ENCODE measurements at regions not wholly inside any gene's neighbourhood (a gene's known extent, or its start where the extent isn't known, plus 50 kb on each side); places are given as distances from the start of the nearest gene placed in this dataset.

GRCh38 chr7:32381024-32381601 is 109.1 kb downstream of the LSM5 start:
- Mint-ChIP-seq H3K27ac (no peak overlapping the region), H3K4me1 (ENCODE audit: low read depth) (no peaks in the 10 kb centered on the region), H3K9me3 (no peaks in the 10 kb centered on the region), H3K27me3 (ENCODE audit: low read depth) (no peaks in the 10 kb centered on the region), H3K4me3 (no peak overlapping the region), H3K36me3 (ENCODE audit: low read depth) (no peaks in the 10 kb centered on the region)

GRCh38 chr7:32379510-32380112 is 110.6 kb downstream of the LSM5 start:
- Mint-ChIP-seq H3K9me3 (no peaks in the 10 kb centered on the region), H3K4me1 (ENCODE audit: low read depth) (no peaks in the 10 kb centered on the region), H3K27ac (no peak overlapping the region), H3K36me3 (ENCODE audit: low read depth) (no peaks in the 10 kb centered on the region), H3K27me3 (ENCODE audit: low read depth) (no peaks in the 10 kb centered on the region), H3K4me3 (no peak overlapping the region)

- H3K27me3 Mint-ChIP-seq (ENCODE audit: low read depth): no peaks in the 10 kb centered on the region
- no peak overlapping the region for H3K4me3 Mint-ChIP-seq
- no peaks in the 10 kb centered on the region for H3K36me3 Mint-ChIP-seq (ENCODE audit: low read depth)
- H3K9me3 Mint-ChIP-seq: no peaks in the 10 kb centered on the region
- H3K4me1 Mint-ChIP-seq (ENCODE audit: low read depth): no peaks in the 10 kb centered on the region
- H3K27ac Mint-ChIP-seq: no peak overlapping the region
Measured at GRCh38 chr7:32378988-32379387, 111.2 kb downstream of the LSM5 start.

GRCh38 chr7:32364581-32364980 is 125.6 kb downstream of the LSM5 start:
- Mint-ChIP-seq H3K4me1 (ENCODE audit: low read depth) (no peaks in the 10 kb centered on the region), H3K27me3 (ENCODE audit: low read depth) (no peaks in the 10 kb centered on the region), H3K27ac (no peak overlapping the region), H3K9me3 (no peaks in the 10 kb centered on the region), H3K4me3 (no peak overlapping the region), H3K36me3 (ENCODE audit: low read depth) (no peaks in the 10 kb centered on the region)

GRCh38 chr7:32360127-32360526 is 130.1 kb downstream of the LSM5 start:
- Mint-ChIP-seq H3K27me3 (ENCODE audit: low read depth) (no peaks in the 10 kb centered on the region), H3K27ac (no peak overlapping the region), H3K9me3 (no peaks in the 10 kb centered on the region), H3K4me1 (ENCODE audit: low read depth) (no peaks in the 10 kb centered on the region), H3K36me3 (ENCODE audit: low read depth) (no peaks in the 10 kb centered on the region), H3K4me3 (no peak overlapping the region)

GRCh38 chr7:32357535-32358277 is 132.5 kb downstream of the LSM5 start:
- H3K4me3 Mint-ChIP-seq: no peak overlapping the region
- H3K27ac Mint-ChIP-seq: no peak overlapping the region
- peaks cover 4% of the 10 kb centered on the region for H3K27me3 Mint-ChIP-seq (ENCODE audit: low read depth)
- H3K4me1 Mint-ChIP-seq (ENCODE audit: low read depth): no peaks in the 10 kb centered on the region
- no peaks in the 10 kb centered on the region for H3K36me3 Mint-ChIP-seq (ENCODE audit: low read depth)
- H3K9me3 Mint-ChIP-seq: no peaks in the 10 kb centered on the region

GRCh38 chr7:32347244-32347828 is 142.8 kb downstream of the LSM5 start:
- H3K27me3 Mint-ChIP-seq (ENCODE audit: low read depth): no peaks in the 10 kb centered on the region
- no peak overlapping the region for H3K4me3 Mint-ChIP-seq
- no peak overlapping the region for H3K27ac Mint-ChIP-seq
- H3K4me1 Mint-ChIP-seq (ENCODE audit: low read depth): no peaks in the 10 kb centered on the region
- H3K36me3 Mint-ChIP-seq (ENCODE audit: low read depth): no peaks in the 10 kb centered on the region
- no peaks in the 10 kb centered on the region for H3K9me3 Mint-ChIP-seq

- H3K27ac Mint-ChIP-seq: no peak overlapping the region
- no peaks in the 10 kb centered on the region for H3K36me3 Mint-ChIP-seq (ENCODE audit: low read depth)
- no peaks in the 10 kb centered on the region for H3K9me3 Mint-ChIP-seq
- H3K4me1 Mint-ChIP-seq (ENCODE audit: low read depth): no peaks in the 10 kb centered on the region
- H3K27me3 Mint-ChIP-seq (ENCODE audit: low read depth): no peaks in the 10 kb centered on the region
- no peak overlapping the region for H3K4me3 Mint-ChIP-seq
Measured at GRCh38 chr7:32346253-32346652, 143.9 kb downstream of the LSM5 start.

- Mint-ChIP-seq H3K27me3 (ENCODE audit: low read depth) (no peaks in the 10 kb centered on the region), H3K4me3 (no peak overlapping the region), H3K27ac (no peak overlapping the region), H3K4me1 (ENCODE audit: low read depth) (no peaks in the 10 kb centered on the region), H3K9me3 (peaks cover 8% of the 10 kb centered on the region), H3K36me3 (ENCODE audit: low read depth) (no peaks in the 10 kb centered on the region)
Measured at GRCh38 chr7:32336726-32337125, 153.5 kb downstream of the LSM5 start.

- Mint-ChIP-seq H3K27me3 (ENCODE audit: low read depth) (no peaks in the 10 kb centered on the region), H3K9me3 (peaks cover 14% of the 10 kb centered on the region), H3K27ac (no peak overlapping the region), H3K4me1 (ENCODE audit: low read depth) (no peaks in the 10 kb centered on the region), H3K36me3 (ENCODE audit: low read depth) (no peaks in the 10 kb centered on the region), H3K4me3 (no peak overlapping the region)
Measured at GRCh38 chr7:32335107-32335506, 155.1 kb downstream of the LSM5 start.

- Mint-ChIP-seq H3K27me3 (ENCODE audit: low read depth) (no peaks in the 10 kb centered on the region), H3K27ac (no peak overlapping the region), H3K36me3 (ENCODE audit: low read depth) (no peaks in the 10 kb centered on the region), H3K9me3 (peaks cover 14% of the 10 kb centered on the region), H3K4me3 (no peak overlapping the region), H3K4me1 (ENCODE audit: low read depth) (no peaks in the 10 kb centered on the region)
Measured at GRCh38 chr7:32330602-32331001, 159.6 kb downstream of the LSM5 start.

- no peaks in the 10 kb centered on the region for H3K27me3 Mint-ChIP-seq (ENCODE audit: low read depth)
- no peaks in the 10 kb centered on the region for H3K4me1 Mint-ChIP-seq (ENCODE audit: low read depth)
- no peak overlapping the region for H3K27ac Mint-ChIP-seq
- peaks cover under 1% of the 10 kb centered on the region for H3K9me3 Mint-ChIP-seq
- H3K4me3 Mint-ChIP-seq: no peak overlapping the region
- no peaks in the 10 kb centered on the region for H3K36me3 Mint-ChIP-seq (ENCODE audit: low read depth)
Measured at GRCh38 chr7:32326078-32326477, 164.1 kb downstream of the LSM5 start.

- H3K4me1 Mint-ChIP-seq (ENCODE audit: low read depth): no peaks in the 10 kb centered on the region
- H3K36me3 Mint-ChIP-seq (ENCODE audit: low read depth): no peaks in the 10 kb centered on the region
- no peak overlapping the region for H3K4me3 Mint-ChIP-seq
- H3K9me3 Mint-ChIP-seq: no peaks in the 10 kb centered on the region
- no peaks in the 10 kb centered on the region for H3K27me3 Mint-ChIP-seq (ENCODE audit: low read depth)
- no peak overlapping the region for H3K27ac Mint-ChIP-seq
Measured at GRCh38 chr7:32323712-32324111, 166.5 kb downstream of the LSM5 start.

GRCh38 chr7:32319012-32319382 is 171.2 kb downstream of the LSM5 start:
- Mint-ChIP-seq H3K9me3 (no peaks in the 10 kb centered on the region), H3K4me1 (ENCODE audit: low read depth) (no peaks in the 10 kb centered on the region), H3K36me3 (ENCODE audit: low read depth) (no peaks in the 10 kb centered on the region), H3K27me3 (ENCODE audit: low read depth) (peaks cover 5% of the 10 kb centered on the region), H3K4me3 (no peak overlapping the region), H3K27ac (no peak overlapping the region)
